Superior temporal gyrus (tissue), 1 donor: ENCODE measurements at regions not wholly inside any gene's neighbourhood (a gene's known extent, or its start where the extent isn't known, plus 50 kb on each side); places are given as distances from the start of the nearest gene placed in this dataset.
"Not testable (repeated sequence)": the region's sequence is repeated elsewhere in the genome, so short reads cannot be mapped to it uniquely, and the experiment has no call there.

Experiments
- DNase-seq: peaks from one replicate; pipeline ENCODE4 v3.0.0-alpha.2; 2016; ENCODE audit errors: extremely low spot score

GRCh38 chr12:59085690-59086089 is 165.4 kb upstream of the LRIG3 start:
- no peak for DNase-seq

GRCh38 chr12:59084511-59085375 is 164.4 kb upstream of the LRIG3 start:
- no peak for DNase-seq

GRCh38 chr12:59082952-59083351 is 162.6 kb upstream of the LRIG3 start:
- no peak for DNase-seq

GRCh38 chr12:59080101-59080500 is 159.8 kb upstream of the LRIG3 start:
- no peak for DNase-seq

GRCh38 chr12:59079472-59079871 is 159.2 kb upstream of the LRIG3 start:
- no peak for DNase-seq

- DNase-seq: no peak
Observed at GRCh38 chr12:59079002-59079401, 158.7 kb upstream of the LRIG3 start.

- DNase-seq: no peak
Observed at GRCh38 chr12:59077575-59078426, 157.5 kb upstream of the LRIG3 start.

GRCh38 chr12:59077153-59077552 is 156.8 kb upstream of the LRIG3 start:
- no peak for DNase-seq

GRCh38 chr12:59076622-59077021 is 156.3 kb upstream of the LRIG3 start:
- DNase-seq: no peak

- DNase-seq: no peak
Observed at GRCh38 chr12:59075968-59076490, 155.7 kb upstream of the LRIG3 start.

- no peak for DNase-seq
Observed at GRCh38 chr12:59075141-59075540, 154.8 kb upstream of the LRIG3 start.

GRCh38 chr12:59070322-59070933 is 150.1 kb upstream of the LRIG3 start:
- no peak for DNase-seq

GRCh38 chr12:59069516-59069915 is 149.2 kb upstream of the LRIG3 start:
- no peak for DNase-seq

GRCh38 chr12:59068436-59068835 is 148.1 kb upstream of the LRIG3 start:
- DNase-seq: no peak

- DNase-seq: no peak
Observed at GRCh38 chr12:59067083-59067482, 146.8 kb upstream of the LRIG3 start.

GRCh38 chr12:59066445-59066844 is 146.1 kb upstream of the LRIG3 start:
- no peak for DNase-seq

GRCh38 chr12:59059088-59059935 is 139.0 kb upstream of the LRIG3 start:
- no peak for DNase-seq

GRCh38 chr12:59056966-59057365 is 136.7 kb upstream of the LRIG3 start:
- DNase-seq: no peak

- no peak for DNase-seq
Observed at GRCh38 chr12:59055204-59055860, 135.0 kb upstream of the LRIG3 start.

- not testable (repeated sequence) for DNase-seq
Observed at GRCh38 chr12:59053266-59053899, 133.1 kb upstream of the LRIG3 start.
